ENCODE measurements at regions not wholly inside any gene's neighbourhood (a gene's known extent, or its start where the extent isn't known, plus 50 kb on each side); places are given as distances from the start of the nearest gene placed in this dataset.

DNA sequence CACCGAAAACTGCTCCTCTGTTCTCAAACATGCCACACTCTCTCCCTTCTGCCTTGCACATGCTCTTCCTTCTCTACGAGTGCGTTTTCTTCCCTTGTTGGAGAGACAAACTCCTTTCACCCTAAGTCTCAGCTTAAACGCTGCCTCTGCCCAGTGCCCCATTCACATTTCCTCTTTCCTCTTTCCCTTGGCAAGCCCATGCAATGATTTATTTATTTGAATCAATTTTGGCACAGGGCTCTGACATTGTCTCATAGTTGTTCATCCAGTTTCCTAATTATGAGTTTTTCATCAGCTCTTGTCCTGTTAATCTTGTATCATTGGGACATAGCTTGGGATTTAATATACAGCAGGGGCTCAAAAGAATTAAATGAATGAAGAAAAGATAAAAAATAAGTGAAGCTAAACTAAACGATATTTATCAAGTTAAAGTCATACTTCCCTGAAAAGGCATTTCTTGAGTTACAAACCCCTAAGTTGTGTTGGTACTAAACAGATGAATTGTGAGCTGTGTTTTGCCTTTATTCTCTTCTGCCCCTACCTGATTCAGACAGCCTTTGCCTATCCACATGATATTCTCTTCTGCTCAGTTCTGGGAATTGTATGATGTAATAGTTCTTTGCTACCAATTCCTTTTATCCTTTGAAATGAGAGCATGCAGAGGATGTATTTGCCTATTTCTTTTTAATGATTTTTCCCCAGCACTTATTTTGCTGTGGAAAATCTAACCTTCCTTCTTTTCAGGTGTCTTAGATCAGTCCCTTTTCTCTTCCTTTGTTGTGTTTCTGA is 704.4 kb downstream of the UTRN start:
- ATAC-seq: peak; percentile 87

GRCh38 chr6:144990784-144991183 is 705.6 kb downstream of the UTRN start:
- ATAC-seq: no peak

- no peak for ATAC-seq
Measured at GRCh38 chr6:144993870-144994269, 708.7 kb downstream of the UTRN start.

DNA sequence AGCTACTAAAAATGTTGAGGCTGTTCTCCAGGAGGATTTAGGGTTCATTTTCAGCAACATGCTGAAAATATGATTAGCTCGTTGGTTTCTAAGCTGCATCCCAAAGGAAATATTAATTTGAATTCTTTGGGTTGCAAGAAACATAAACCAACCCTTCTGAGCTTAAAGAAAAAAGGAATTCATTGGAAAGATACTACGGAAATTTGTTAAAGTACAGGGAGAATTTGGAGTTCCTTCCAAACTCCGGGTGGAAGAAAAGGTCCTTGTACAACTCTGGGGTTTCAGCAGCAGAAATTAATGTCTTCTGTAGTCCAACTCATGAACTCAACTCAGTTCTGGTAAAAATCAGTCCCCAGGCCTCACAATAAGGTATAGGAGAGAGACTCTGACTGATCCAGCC is 712.9 kb downstream of the UTRN start:
- ATAC-seq: no peak

GRCh38 chr6:144999127-144999526 is 714.0 kb downstream of the UTRN start:
- ATAC-seq: no peak

DNA sequence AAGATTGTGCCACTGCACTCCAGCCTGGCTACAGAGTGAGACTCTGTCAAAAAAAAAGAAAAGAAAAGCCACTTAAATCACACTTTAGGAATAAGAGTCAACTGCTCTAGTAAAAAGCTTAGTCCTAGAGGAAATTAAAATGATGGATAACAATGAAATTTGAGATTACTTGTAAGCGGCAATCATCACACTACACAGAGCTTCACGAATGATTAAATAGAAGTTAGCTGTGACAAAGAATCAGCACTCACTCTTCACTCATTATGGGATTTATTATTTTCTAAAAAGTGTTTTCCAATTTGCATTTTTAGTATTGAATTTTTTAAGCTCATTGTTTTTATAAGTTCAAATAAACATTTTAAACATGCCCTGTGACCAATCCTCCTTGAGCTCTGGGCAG is 718.0 kb downstream of the UTRN start:
- no peak for ATAC-seq

DNA sequence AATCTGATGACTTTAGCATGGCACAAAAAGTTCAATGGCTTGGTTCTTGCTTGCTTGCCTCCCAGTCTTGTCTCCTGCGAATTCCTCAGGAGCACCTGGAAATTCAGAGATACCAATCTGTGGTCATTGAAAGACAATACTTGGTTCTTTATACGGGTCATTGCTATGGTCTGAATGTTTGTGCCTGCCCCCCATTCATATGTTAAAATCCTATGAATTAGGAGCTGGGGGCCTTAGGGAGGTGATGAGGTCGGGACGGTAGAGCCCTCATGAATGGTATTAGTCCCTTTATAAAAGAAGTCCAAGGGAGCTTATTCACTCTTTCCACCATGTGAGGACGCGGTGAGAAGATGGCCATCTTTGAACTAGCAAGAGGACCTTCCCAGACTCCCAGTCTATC is 721.8 kb downstream of the UTRN start:
- no peak for ATAC-seq

- ATAC-seq: no peak
Measured at GRCh38 chr6:145008715-145009114, 723.6 kb downstream of the UTRN start.

DNA sequence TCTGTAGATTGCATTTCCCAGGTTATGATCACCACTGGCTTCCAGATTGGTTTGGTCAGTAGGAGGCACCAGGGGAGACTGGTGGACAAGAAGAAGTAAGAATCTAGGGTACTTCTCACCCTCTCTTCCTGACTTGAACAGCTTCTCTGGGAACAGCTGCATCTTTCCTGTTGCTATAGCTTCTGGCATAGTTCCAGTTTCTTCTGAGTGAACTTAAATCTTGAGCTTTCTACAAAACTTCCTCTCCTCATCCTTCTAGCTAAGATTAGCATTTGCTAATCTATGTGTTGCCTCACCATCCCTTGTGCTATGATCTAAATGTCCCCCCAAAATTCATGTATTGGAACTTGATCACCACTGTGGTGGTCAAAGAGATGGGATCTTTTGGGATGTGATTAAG is 724.6 kb downstream of the UTRN start:
- no peak for ATAC-seq

DNA sequence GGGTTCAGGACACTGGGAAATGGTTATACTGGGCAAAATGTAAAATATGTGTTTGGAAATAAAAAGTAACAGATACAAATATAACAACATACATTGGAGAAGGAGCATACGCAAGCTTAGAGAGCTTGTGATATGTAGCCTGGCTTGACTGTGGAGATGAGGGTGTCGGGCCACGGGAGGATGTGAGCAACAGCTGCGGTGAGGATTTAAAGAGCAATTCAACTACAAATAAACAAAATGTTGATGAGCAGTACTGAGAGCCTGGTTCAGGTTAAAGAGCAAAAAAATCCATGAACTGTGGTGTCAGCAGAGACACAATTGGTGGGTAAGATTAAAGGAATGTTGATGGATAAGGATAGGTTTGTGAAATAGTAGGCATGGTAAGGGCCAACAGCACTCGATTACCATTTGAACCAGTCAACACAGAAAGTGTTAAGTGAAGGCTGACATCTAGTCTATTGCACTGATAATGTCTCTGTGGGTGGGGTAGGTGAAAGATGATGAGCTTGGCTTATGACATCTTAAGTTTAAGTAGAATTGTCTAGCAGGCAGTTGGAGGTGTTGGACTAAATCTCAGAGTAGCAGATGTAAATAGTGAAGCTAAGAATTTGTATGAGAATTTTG is 723.2 kb downstream of the EPM2A start:
- no peak for ATAC-seq

DNA sequence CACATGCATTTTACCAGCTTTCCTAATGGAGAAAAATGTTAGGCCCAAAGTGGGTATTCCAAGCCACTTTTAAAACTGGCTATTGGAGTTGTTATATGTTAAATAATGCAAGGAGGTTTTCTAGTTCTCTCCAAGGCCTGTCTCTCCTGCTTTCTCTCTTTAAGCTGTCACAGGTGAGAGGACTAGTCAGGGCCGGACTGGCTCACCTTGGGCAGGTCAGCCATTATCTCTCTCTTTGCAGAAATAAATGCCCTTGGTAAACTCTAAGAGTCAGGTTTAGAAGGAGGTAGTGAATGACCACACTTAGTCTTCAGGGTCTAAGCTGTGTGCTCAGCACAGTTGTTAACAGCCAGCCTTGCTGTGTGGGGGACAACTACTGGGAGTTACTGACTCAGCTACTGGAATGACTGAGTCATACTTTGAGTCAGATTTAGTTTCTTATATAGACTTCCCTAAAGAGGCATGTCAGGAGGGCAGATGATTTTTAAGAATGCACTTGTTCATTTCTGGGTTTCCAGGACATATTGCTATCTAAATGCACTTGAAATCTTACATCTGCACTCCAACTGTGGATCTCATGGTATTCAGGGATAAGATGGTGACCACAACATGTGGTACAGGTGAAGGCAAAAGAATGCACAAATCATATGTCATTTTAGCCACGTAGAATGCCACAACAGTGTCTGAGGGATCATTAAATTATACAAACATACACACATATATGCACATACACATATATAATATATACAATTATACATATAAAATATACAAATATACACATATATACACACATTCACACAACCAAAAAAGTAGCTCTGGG is 719.4 kb downstream of the EPM2A start:
- ATAC-seq: peak; percentile 92

GRCh38 chr6:145017051-145017450 is 718.3 kb downstream of the EPM2A start:
- ATAC-seq: no peak

DNA sequence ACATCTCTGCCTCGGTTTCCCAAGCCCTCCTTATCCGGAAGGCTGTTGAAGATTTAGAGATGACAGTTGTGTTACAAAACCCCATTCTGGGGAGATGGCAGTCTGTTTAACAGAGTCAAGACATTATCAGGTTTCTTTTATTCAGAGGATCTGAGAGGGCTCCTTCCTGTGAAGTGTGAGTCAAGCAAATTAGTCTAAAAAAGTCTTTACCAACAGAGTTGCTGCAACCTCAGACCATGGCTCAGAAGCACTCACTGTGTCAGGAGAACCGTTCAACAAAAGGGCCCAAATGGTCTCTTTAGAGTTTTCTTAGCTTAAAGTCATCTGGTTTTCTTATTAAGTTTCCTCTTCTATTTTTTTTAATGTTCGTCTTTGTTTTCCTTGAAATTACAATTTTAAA is 717.8 kb downstream of the EPM2A start:
- ATAC-seq: no peak

DNA sequence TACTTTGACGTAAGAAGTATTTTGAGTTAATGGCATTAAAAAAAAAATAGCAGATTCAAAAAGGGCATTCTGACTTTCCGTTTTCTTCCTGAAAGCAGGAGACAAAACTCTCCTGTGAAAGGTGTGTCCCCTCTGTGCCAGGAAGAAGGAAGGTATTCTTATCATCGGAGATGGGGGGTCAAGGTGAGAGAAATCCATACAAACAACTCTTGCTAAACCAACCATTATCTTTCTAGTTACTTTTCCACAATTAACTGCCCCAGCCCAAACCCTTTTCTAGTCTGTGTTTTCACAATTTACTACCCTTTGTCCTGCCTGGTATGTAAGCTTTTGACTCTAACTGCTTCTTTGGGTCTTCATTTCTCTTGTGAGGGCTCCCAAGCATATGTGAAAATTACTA is 717.3 kb downstream of the EPM2A start:
- ATAC-seq: no peak

GRCh38 chr6:145020114-145020513 is 715.2 kb downstream of the EPM2A start:
- no peak for ATAC-seq

GRCh38 chr6:145020543-145020942 is 714.8 kb downstream of the EPM2A start:
- ATAC-seq: no peak

DNA sequence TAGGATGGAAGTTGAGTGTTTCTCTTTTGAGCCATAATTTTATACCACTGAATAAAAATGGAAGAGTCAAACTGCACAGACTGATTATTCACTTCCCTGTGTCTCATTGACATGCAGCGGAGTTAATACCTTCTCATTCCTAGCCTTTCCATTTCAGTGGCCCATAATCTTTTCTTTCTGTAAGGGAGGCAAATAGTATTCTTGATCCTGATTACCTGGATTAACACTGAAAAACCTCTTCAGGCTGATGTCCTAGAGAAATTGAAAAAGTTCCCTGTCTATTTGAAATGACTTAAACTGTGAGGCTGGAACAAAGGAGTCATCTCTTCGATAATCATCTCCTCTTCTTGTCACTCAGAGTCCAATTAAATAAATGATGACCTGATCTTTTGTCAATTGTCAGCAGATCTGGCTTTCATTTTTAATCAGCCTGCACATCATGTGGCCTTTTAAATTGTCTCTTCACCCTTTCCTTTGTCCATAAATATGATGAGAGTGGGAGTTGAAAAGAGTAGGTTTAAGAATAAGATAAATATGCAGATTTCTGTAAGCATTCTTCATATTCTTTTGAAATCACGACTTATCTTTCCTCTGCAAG is 713.0 kb downstream of the EPM2A start:
- ATAC-seq: no peak

GRCh38 chr6:145023116-145023726 is 712.1 kb downstream of the EPM2A start:
- no peak for ATAC-seq

DNA sequence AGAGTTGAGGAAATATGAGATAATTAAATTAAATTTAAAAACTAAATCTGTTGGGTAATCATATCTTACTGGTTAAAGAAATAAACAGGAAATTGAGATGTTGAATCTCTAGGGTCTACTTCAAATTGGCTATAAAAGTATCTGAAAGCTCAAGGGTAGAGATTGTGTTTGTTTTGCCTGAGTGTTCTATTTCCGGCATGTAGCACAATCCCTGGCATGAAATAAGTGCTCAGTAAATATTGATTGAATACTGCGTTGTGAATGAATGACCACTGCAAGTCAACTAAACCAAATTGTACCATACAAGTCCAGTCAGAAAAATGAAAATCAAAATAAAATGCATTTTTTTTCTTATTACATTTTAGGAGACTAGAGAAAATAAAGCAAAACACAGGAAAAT is 709.8 kb downstream of the EPM2A start:
- no peak for ATAC-seq

GRCh38 chr6:145026267-145026679 is 709.0 kb downstream of the EPM2A start:
- no peak for ATAC-seq

GRCh38 chr6:145028144-145028818 is 707.0 kb downstream of the EPM2A start:
- peak; percentile 77 for ATAC-seq

- no peak for ATAC-seq
Measured at GRCh38 chr6:145031001-145031400, 704.3 kb downstream of the EPM2A start.
